Daoy (cell line): ENCODE measurements at regions not wholly inside any gene's neighbourhood (a gene's known extent, or its start where the extent isn't known, plus 50 kb on each side); places are given as distances from the start of the nearest gene placed in this dataset.

ENCODE experiments used
- DNase-seq: peaks from one replicate; pipeline ENCODE4 v3.0.0-alpha.2; 2015; ENCODE audit warnings: low read depth

DNA sequence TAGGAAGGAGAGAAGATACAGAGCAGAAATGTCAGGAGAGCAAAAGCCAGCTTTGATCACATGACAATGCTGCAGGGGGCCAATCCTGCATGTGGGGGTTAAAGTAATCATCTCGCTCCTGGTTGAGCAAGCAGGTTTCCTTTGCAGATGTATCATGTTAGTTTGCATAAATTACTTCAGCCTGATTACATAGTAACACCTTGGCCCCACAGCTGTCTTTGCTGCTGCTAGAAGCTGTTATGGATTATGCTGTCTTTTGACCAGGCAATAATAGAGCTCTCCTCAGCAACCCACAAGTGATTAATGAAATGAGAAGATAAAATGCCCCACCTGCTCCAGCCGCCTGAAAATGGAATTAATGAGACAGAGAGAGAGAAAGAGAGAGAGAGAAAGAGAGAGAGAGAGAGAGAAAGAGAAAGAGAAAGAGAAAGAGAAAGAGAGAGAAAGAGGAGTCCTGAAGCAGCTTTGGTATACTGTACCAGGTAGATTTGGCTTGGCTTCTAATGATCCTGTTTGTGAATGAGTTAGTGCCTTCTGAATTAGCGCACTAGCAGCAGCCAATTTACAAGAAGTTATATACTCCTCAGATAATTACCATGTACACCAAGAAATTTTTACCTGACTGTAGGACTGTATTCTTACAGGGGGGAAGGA is 174.3 kb upstream of the RORB start:
- no peak for DNase-seq

DNA sequence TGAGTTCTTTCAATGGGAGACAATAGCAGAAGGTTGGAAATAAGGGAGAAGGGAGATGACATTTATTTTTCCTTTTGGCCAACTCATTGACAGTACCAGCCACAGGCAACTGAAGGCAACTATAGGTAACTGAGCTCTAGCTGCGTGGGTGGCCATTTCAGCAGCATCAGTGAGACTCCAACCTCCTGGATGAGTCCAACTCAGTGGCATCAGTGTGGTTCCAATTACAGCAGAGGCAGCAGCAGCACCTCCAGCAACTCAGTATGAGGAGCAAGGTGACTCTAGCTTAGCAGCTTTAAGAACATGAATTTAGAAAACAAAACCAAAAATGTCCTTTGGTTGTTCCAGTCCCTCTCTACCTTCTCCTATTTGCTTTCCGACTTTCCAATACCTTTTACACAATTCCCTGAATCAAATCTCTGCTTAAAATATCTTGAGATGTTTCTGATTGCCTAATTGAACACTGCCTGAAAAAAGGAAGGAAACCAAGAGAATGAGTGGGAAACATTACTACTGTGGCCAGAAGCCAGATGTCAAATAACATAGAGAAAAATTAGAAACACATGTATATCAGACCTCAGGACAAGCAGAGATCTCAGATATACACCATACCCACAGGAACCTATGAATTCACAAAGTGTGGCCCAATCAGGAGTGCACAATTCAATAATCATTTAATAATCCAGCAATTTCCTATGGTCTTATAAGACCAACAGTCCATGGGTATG is 166.5 kb upstream of the RORB start:
- no peak for DNase-seq

DNA sequence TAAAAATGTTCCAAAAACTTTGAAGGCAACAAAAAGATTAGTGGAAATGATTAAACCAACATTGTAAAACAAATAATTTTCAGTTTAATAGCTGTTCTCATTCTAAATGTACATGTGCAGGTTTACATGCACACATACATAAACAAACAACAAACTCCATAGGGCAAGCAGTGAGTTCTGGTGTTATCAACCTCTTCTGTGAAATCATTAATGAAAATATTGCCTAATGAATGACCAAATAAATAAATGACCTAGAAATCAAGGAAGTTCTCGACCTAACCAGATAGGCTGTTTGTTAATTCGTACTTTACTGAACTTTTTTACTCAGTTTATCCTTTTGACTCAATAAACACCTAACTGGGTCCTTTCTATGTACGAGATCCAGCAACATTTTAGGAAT is 165.5 kb upstream of the RORB start:
- DNase-seq = no peak

DNA sequence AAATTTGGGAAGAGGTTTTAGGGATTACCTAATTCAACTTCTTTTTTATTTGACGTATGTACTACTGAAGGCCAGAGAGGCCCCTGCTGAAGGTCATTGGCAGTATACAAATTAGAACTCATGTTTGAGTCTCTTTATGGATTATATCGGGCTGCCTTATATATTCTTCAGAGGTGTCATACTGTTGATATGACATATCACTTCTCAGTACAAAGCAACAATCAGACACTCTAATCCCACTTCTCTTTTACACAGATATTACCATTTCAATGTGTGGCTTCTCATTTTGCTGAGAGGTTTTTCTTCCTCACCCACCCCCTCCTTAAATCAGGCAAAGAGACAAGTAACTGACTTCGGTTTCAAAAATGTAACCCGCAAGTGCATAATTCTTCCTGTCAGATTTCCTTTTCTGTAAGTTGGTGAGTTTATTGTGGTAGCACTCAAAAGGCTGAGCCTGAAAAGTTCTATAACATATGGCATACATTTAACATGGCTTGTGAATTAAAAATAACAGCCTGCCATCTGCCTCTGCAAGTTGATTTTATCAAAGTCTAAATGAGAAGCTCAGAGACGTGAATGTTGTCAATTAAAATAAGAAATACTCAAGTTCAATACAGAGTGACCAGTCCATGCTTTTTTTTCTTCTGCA is 163.6 kb upstream of the RORB start:
- DNase-seq = no peak

DNA sequence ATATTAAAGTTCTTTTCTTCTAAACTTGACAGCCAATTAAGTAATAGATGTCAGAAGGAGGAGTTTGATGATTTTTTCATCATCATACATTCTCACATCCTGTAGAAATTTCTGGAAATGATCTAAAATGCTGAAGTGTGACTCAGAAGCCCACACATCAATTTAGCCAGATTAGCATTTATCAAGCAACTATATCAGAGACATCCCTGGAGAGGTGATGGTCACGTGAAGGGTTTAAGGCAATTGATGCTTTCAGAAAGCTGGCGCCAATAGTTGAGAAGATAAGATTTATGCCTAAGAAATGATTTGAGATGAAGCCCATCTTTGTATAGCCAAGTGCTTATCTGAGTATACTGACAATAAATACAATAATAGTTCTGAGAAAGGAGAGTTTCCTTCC is 162.9 kb upstream of the RORB start:
- DNase-seq = no peak

DNA sequence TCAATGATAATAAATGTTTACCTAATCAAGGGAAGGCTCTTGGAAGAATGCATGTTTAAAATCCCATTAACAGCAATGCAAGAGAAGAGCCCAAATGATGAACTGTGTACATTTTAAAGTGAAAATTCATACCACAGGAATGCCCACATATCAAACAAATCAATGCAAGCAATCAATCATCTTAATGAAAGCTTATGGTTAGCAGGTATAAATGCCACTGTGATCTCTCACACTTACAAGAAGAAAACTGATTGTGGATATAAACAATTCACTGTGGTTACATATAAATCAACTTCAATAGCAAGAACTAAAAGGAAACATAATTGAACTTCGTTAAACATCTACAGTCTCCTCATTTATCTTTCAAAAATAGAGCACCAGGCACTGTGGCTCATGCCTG is 161.0 kb upstream of the RORB start:
- no peak for DNase-seq

DNA sequence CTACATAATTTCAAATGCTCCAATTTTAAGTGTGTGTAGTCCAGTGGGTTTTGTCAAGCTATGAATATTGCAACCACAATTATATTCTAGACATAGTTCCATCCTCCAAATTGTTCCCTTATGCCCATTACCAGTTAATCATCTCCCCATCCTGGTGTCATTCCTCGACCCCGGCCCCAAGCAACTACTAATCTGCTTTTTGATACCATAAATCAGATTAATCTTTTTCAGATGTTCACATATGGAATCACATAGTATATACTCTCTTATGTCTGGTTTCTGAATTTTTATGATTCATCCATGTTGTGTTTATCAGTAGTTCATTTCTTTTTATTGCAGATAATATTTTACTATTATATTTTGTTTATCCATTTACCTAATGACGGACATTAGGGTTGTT is 148.4 kb upstream of the RORB start:
- no peak for DNase-seq

DNA sequence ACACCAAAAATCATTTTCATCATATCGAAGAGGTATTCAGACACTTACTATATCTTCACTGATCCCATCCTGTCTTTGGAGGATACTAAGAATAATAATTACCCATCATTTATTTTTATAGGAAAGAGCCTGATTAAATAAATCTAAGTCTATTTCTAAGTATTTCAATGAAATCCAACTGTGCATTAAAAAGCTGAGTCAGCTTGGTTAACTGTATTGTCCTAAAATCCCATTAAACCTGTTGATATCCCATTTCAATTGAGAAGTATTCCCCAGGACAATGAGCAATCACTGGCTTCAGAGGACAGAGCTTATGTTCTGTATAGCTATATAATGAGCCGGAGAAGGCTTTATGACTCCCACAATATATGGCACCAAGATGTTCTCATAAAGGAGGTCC is 142.0 kb upstream of the RORB start:
- no peak for DNase-seq

DNA sequence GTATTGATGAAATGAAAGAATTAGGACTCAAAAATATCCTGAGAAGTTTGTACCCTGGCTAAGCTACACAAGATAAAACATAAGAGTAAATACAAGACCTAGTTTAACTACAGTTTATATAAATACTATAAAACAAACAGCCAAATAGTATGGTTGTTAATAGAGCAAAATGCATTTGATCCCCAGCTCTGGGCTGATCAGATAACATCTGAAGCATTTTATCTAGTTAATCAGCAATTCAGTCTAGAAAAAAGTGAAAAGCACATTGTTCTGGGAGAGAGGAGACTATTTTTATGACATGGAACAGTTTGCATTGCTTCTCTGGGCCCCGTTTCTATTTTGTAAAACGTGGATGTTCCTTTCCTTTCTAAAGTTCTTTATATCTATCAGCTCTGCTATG is 139.6 kb upstream of the RORB start:
- DNase-seq = no peak

DNA sequence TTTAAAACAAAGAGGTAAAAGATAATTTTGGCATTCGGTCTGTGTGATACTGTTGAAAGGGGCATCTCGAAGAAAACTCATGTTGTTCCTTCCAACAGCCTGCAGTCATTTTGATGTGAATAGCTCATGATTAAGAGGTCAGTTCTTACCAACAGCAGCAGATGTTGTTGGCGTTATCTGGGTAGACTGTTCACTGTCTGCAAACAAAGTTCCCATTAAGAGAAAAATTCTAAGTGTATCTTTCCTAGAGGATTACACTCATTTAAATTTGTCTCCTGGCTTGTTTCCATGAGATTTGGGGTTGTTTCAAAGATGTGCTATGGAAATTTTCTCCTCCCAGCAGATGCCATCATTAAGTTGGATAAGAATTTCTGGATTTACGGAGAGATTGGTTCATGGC is 138.2 kb upstream of the RORB start:
- DNase-seq = no peak

DNA sequence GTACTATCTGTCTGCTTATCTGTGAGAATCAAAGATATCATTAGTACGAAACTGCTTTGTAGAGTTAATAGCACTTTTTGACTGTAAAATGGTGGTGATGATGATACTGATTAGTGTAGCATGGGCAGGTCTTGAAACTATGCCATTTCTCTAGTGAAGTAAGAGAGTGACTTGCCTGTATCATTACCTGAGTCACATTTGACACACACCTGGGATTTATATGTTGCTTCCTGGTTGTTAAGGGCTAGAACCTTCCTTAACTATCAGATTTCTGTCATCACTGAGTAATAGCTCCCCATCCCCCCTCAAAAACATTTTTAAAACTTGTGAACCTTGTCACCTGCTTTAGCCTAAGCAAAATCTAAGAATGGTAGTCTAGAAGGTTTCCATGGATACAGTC is 135.6 kb upstream of the RORB start:
- no peak for DNase-seq

DNA sequence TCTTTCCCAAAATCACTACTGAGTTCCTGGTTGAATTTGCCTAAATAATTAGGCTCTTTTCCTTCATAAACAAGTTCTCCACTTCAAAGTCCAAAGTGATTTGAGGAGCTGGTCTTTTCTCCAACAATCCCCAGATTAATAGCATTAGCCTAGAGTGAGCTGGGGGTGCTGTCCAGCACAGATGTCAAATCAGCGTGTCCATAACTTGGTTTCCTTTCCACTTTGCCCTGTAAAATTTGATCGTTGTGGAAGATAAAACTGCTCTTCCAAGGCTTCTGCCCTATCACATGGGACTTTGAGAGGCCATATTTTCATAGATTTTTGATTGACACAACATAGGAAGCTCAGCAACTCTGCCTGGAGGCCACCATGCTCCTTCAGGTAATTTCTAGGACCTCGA is 134.7 kb upstream of the RORB start:
- DNase-seq = no peak

DNA sequence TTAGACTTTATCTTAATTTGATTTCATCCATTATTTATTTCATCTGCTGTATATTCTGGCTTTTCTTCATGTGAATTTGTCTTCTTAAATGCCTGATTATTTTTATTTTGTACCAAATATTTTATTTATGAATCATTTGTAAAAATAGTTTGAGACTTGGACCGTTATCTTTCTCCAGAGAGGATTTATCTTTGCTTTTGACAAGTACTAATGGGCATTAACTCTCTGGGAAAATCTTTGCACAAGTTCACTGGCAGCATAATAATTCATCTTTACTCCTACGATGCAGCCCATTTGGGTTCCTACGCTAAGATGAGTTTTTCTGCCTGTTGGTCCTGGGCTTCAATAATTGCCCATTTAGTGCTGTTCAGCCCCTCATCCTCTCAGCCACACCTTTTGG is 131.0 kb upstream of the RORB start:
- DNase-seq = no peak

DNA sequence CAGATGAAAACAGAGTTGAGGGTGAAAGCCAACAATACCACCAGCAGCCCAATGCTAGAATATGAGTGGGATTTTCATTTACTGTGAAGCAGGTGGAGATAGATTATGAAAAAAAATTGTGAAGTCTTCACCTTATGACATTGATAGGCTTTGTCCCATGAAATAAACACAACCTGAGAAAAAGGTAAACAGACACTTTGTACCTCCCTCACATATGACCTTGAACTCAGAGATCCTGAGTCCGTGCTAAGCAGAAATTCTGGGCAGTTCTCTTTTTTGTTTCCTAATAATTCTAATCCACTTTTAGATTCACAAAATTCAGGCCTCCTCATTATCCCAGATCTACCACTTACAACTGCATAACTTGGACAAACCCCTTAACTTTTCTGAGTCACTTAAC is 127.3 kb upstream of the RORB start:
- no peak for DNase-seq

DNA sequence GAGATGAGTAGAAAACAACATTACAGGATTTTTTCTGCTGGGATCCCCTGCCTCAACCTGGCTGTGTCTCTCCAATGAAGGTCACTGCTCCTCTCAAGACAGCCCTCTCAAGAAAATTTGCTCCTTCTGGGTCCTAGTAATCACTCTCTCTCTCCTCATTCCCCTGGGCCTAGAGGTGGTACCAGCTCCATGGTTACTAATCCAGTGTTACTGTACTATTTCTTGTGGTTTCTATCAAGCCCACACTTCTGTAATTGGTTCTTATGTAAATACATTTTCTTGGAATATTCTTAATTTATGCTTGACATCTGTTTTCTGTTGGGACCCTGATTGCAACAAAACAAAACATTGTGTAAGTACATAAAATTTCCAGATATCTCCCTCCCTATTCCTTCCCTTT is 123.8 kb upstream of the RORB start:
- no peak for DNase-seq

DNA sequence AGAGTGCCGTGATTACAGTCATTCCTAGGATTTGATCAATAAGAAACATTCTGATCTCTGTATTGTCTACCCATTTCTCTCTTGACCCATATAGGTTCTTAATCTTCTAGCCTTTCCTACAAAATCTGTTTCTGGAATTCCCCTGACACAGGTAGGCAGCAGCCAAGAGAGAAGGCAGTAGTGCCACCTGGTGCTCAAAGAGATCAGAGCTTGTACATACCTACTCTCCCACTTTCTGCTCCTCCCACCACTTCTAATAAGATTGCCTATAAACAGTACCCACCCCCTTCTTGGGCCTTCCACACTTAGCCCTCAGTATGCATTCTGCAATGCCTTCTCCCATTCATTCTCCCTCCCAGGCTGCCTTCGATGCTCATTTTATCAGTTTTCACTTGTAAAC is 117.4 kb upstream of the RORB start:
- DNase-seq = peak; percentile 60

DNA sequence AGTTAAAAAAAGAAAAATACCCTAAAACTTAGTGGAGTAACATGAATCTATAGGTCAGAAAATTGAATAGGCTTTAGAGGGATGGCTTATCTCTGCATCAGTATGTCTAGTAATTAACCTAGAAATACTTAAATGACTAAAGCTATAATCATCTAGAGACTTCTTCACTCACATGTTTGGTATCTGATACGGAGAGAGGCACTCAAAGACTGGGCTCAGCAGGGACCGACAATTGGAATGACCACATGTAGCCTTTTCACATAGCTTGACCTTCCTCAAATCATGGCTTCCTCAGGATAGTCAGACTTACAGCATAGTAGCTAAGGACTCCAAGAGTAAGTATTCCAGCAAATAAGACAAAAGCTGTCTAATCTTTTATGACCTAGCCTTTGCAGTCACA is 105.3 kb upstream of the RORB start:
- peak; percentile 22 for DNase-seq

DNA sequence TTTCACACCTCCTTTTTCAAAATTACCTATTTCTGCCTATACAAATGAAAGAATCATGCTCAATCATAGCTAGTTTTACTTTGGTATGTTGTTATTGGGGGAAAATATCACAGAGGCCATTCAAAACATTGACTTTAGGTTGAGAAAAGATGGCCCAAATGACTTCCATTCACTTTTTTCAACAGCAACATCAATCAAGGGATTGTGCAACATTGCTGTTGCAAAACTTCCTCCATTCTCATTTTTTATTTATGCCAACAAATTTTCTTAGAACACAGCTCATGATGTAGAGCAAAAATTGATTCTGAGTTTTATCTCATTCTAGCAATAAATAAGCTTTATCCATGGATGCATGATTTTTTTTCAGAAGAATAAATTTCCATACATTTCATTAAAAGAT is 93.6 kb upstream of the RORB start:
- DNase-seq = no peak

DNA sequence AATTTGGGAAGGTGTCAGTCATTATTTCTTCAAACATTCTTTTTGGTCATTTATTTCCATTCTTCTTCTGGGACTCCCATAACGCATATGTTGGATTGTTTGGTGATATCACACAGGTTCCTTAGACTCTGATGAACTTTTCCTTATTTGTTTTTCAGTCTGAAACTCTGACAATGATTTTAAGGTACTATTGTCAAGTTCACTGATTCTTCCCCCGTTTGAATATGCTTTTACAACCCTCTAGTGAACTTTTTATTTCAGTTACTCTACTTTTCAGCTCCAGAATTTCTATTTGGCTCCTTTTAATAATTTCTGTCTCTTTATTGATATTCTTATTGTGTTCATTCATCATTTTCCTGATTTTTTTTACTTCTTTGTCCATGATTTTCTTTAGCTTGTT is 92.5 kb upstream of the RORB start:
- no peak for DNase-seq

DNA sequence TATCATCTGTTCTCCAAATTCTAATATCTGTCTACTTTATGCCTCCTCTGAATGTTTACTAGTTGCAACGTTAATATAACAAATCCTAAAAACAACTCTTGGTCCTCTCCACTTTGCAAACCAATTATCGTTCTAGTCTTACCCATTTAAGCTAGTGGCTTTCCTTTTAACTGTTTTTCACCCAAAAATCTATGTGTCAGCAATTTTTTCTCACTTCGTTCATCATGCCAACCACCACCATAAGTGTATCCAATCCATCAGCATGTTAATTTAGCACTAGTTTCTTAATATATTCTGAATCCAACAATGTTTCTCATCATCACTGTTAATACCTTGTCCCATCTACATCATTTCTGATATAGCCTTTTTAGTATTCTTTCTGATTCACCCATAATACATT is 90.0 kb upstream of the RORB start:
- no peak for DNase-seq

DNA sequence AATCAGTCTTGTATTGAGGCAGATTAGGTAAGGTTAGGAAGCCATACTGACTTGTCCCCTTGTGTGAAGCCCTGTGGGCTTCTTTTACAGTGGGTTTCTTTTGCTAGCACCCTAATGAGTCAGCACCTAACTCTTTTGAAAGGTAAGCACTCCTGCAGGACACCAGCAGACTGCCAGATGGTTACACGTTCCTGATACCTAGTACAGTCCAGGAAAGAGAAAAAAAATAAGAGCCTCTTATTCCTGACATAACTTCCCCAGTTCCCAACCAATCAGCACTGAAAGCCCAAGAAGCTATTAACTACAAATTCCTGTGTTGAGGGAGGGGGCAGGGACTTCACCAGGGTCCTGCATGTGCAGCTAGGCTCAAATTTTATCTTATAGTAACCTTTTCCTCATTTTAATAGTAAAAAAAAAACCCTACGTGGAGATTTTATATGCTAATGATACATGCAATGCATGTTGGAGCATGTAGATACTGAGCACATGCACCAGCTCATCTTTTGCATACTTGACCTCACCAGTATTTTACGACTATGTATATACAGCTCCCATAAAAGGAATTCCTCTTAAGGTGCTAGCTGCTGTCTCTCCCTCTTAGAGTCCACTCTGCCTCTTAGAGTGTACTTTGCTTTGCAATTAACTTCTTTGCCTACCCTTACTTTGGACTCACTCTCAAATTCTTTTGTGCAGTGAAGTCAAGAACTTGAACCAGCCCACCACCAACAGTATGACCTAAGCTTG is 84.7 kb upstream of the RORB start:
- DNase-seq = no peak

DNA sequence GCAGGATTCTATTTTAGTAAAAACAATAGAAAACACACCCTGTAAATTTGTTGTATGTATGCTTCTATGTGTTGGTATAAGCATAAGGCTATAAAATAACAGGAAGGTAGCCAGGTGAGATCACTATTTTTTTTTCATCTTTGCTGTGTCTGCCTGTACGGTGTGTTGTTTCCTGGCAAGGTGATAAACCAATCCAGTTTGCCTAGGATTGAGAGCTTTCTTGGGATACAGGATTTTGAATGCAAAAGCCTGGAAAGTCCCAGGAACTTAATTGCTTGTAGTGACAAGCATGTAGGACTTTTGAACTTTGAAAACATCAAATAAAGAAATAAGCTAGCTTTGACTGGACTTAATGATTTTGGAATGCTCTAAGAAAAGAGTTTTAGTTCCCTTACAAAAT is 83.3 kb upstream of the RORB start:
- no peak for DNase-seq

DNA sequence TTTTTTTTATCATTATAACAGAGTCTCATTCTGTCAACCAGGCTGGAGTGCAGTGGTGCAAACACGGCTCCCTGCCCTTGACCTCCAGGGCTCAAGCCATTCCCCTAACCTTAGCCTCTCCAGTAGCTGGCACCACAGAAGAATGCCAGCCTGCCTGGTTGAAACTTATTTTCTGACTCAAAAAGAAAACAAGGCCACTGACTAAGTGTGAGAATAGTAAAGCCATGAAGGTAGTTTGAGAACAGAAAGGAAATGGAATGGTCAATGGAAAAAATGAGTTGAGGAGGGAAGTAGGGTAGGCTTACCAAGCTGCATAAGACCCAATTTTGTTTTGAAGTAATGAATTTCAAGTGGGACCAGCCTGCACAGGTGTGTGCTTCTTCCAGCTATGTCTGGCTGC is 82.8 kb upstream of the RORB start:
- no peak for DNase-seq
